ENCODE measurements at regions not wholly inside any gene's neighbourhood (a gene's known extent, or its start where the extent isn't known, plus 50 kb on each side); places are given as distances from the start of the nearest gene placed in this dataset.

DNA sequence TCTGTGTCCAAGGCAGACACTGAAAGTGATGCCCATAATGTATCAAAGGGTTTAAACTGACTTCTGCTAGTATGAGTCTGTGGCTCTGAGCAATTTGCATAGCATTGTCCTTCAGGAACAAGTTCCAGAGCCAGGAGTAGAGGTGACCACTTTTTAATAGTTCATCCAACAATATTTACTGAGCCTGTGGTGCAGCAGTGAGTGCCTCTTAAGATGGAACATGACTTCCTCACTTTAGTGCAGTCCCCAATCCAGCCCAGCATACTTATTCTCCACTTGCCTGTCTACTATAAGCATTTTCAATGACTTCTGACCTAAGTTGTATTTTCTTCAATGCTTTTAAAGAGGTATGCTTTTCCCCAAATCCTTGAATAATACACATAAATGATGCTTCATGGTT lies 611.3 kb downstream of the MED13L start:
- Histone ChIP-seq H3K4me3 (no peak overlapping the region), H3K9ac (no peak overlapping the region), H3K9me2 (ENCODE audit: insufficient read depth) (no peaks in the 10 kb centered on the region), H3K4me1 (ENCODE audit: insufficient read depth) (0 out of 2 replicates have a peak, but pooled peaks cover under 1% of the 10 kb centered on the region), H3K27me3 (replicated peaks; ENCODE audit: insufficient read depth) (no peaks in the 10 kb centered on the region), H3F3A (ENCODE audit: insufficient read depth) (no peaks in the 10 kb centered on the region), H3K27ac (no peak overlapping the region), H2AFZ (no peak overlapping the region), H4K20me1 (ENCODE audit: insufficient read depth) (no peaks in the 10 kb centered on the region), H3K4me2 (ENCODE audit: unreplicated experiment) (no peak overlapping the region), H3K79me2 (ENCODE audit: insufficient read depth) (no peaks in the 10 kb centered on the region), H3K9me3 (ENCODE audit: low read depth) (no peaks in the 10 kb centered on the region), H3K36me3 (ENCODE audit: low read depth) (no peaks in the 10 kb centered on the region)
- in situ Hi-C loops (cut with MboI) = no loop called here
- TF ChIP-seq EZH2phosphoT487 (IDR thresholded peaks at IDR 0.05; ENCODE audit: insufficient read depth, low read depth) = no peak
- TF ChIP-seq EZH2 (IDR thresholded peaks at IDR 0.05; ENCODE audit: insufficient read depth, poor library complexity, severe bottlenecking) = no peak
- no peak for DNase-seq

GRCh38 chr12:115661112-115661511 lies 616.4 kb downstream of the MED13L start:
- H3K9ac ChIP-seq = no peak overlapping the region
- H3K36me3 ChIP-seq (ENCODE audit: low read depth) = no peaks in the 10 kb centered on the region
- TF ChIP-seq EZH2phosphoT487 (IDR thresholded peaks at IDR 0.05; ENCODE audit: insufficient read depth, low read depth) = no peak
- TF ChIP-seq EZH2 (IDR thresholded peaks at IDR 0.05; ENCODE audit: insufficient read depth, poor library complexity, severe bottlenecking) = no peak
- H3K4me3 ChIP-seq = no peak overlapping the region
- no peaks in the 10 kb centered on the region for H3F3A ChIP-seq (ENCODE audit: insufficient read depth)
- DNase-seq = peak; percentile 15
- H4K20me1 ChIP-seq (ENCODE audit: insufficient read depth) = no peaks in the 10 kb centered on the region
- no peaks in the 10 kb centered on the region for H3K9me2 ChIP-seq (ENCODE audit: insufficient read depth)
- no peak overlapping the region for H2AFZ ChIP-seq
- no peaks in the 10 kb centered on the region for H3K27me3 ChIP-seq (replicated peaks; ENCODE audit: insufficient read depth)
- H3K4me2 ChIP-seq (ENCODE audit: unreplicated experiment) = peak overlapping the region; percentile 35
- WGBS, 2 experiments (ENCODE audit: low coverage in 1 of 2, low lambda C conversion rate in 2 of 2, missing lambda C conversion rate in 2 of 2) = 70 to 72% methylated on average over 2 of the region's 2 CpGs
- H3K79me2 ChIP-seq (ENCODE audit: insufficient read depth) = no peaks in the 10 kb centered on the region
- no peaks in the 10 kb centered on the region for H3K9me3 ChIP-seq (ENCODE audit: low read depth)
- in situ Hi-C loops (cut with MboI) = no loop called here
- H3K27ac ChIP-seq = no peak overlapping the region
- 0 out of 2 replicates have a peak, but pooled peaks cover 4% of the 10 kb centered on the region for H3K4me1 ChIP-seq (ENCODE audit: insufficient read depth)

GRCh38 chr12:115660211-115660805 lies 617.2 kb downstream of the MED13L start:
- no peaks in the 10 kb centered on the region for H4K20me1 ChIP-seq (ENCODE audit: insufficient read depth)
- H3K4me2 ChIP-seq (ENCODE audit: unreplicated experiment) = peak overlapping the region; percentile 35
- H2AFZ ChIP-seq = peak overlapping the region; percentile 52

DNA sequence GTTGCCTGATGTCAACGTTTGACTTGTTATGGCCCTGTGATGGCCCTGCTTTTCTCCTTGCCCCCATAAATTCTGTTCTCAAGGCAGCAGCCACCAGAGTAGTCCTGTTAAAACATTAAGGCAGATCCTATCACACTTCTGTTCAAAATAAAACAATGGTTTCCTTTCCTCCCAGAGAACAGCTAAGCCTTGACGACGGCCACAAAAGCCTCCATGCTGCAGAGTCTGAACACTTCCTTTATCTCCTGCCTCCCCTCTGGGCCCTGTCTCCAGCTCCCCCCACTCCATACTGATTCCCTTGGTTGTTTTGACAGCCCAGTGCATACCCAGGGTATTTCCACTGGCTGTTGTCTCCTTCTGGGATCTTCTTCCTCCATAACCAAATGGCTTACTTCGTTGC lies 618.1 kb downstream of the MED13L start:
- TF ChIP-seq EZH2phosphoT487 (IDR thresholded peaks at IDR 0.05; ENCODE audit: insufficient read depth, low read depth) (no peak), EZH2 (IDR thresholded peaks at IDR 0.05; ENCODE audit: insufficient read depth, poor library complexity, severe bottlenecking) (no peak)
- no peak for DNase-seq

More at GRCh38 chr12:115660211-115660805, 617.2 kb downstream of the MED13L start:
- peak; percentile 73 for DNase-seq
- no peaks in the 10 kb centered on the region for H3K9me3 ChIP-seq (ENCODE audit: low read depth)
- no peaks in the 10 kb centered on the region for H3K9me2 ChIP-seq (ENCODE audit: insufficient read depth)
- in situ Hi-C loops (cut with MboI) = no loop called here
- no peak overlapping the region for H3K9ac ChIP-seq
- H3K36me3 ChIP-seq (ENCODE audit: low read depth) = no peaks in the 10 kb centered on the region
- H3K27ac ChIP-seq = no peak overlapping the region
- no peaks in the 10 kb centered on the region for H3F3A ChIP-seq (ENCODE audit: insufficient read depth)
- 0 out of 2 replicates have a peak overlapping the region, but pooled peaks have one; percentile 14 for H3K4me3 ChIP-seq
- no peak for TF ChIP-seq EZH2 (IDR thresholded peaks at IDR 0.05; ENCODE audit: insufficient read depth, poor library complexity, severe bottlenecking)
- TF ChIP-seq EZH2phosphoT487 (IDR thresholded peaks at IDR 0.05; ENCODE audit: insufficient read depth, low read depth) = no peak
- 21 to 22% methylated on average over 10 of the region's 10 CpGs for WGBS, 2 experiments (ENCODE audit: low coverage in 1 of 2, low lambda C conversion rate in 2 of 2, missing lambda C conversion rate in 2 of 2)
- no peaks in the 10 kb centered on the region for H3K79me2 ChIP-seq (ENCODE audit: insufficient read depth)
- H3K27me3 ChIP-seq (replicated peaks; ENCODE audit: insufficient read depth) = no peaks in the 10 kb centered on the region
- 0 out of 2 replicates have a peak, but pooled peaks cover 4% of the 10 kb centered on the region for H3K4me1 ChIP-seq (ENCODE audit: insufficient read depth)

More for the DNA sequence above, 618.1 kb downstream of the MED13L start:
- no peaks in the 10 kb centered on the region for H4K20me1 ChIP-seq (ENCODE audit: insufficient read depth)
- no peak overlapping the region for H3K4me2 ChIP-seq (ENCODE audit: unreplicated experiment)
- H3K4me3 ChIP-seq = no peak overlapping the region
- H3K36me3 ChIP-seq (ENCODE audit: low read depth) = no peaks in the 10 kb centered on the region
- 0 out of 2 replicates have a peak, but pooled peaks cover 4% of the 10 kb centered on the region for H3K4me1 ChIP-seq (ENCODE audit: insufficient read depth)
- H3K9me2 ChIP-seq (ENCODE audit: insufficient read depth) = no peaks in the 10 kb centered on the region
- H3K27me3 ChIP-seq (replicated peaks; ENCODE audit: insufficient read depth) = no peaks in the 10 kb centered on the region
- no peaks in the 10 kb centered on the region for H3K9me3 ChIP-seq (ENCODE audit: low read depth)
- H3F3A ChIP-seq (ENCODE audit: insufficient read depth) = no peaks in the 10 kb centered on the region
- no peak overlapping the region for H3K27ac ChIP-seq
- H3K79me2 ChIP-seq (ENCODE audit: insufficient read depth) = no peaks in the 10 kb centered on the region
- in situ Hi-C loops (cut with MboI) = no loop called here
- H2AFZ ChIP-seq = no peak overlapping the region
- H3K9ac ChIP-seq = no peak overlapping the region
- 99% methylated on average over 4 of the region's 4 CpGs for WGBS, 2 experiments (ENCODE audit: low coverage in 1 of 2, low lambda C conversion rate in 2 of 2, missing lambda C conversion rate in 2 of 2)

All from GM23248 (cell line).